Stomach (tissue), 8 donors: ENCODE measurements at regions not wholly inside any gene's neighbourhood (a gene's known extent, or its start where the extent isn't known, plus 50 kb on each side); places are given as distances from the start of the nearest gene placed in this dataset.

Source experiments
- DNase-seq, 2 donors: peaks; one replicate each; pipeline versions ENCODE4 v3.0.0 to v3.0.0-alpha.2; 2013 to 2019
- H3K27ac ChIP-seq, 5 donors: fragments of 200-600 bp in 4 of 5; sonication (generic) in 4 of 5; one replicate each; pipeline ENCODE4 v1.5.1; 2013 to 2019; ENCODE audit warnings: mild to moderate bottlenecking in 1 of 5, moderate library complexity in 1 of 5
- H3K27me3 ChIP-seq, 3 donors: fragments of 200-600 bp; sonication (generic); one replicate each; pipeline ENCODE4 v1.5.1; 2017 to 2019; ENCODE audit warnings: mixed run types in 1 of 3
- H3K36me3 ChIP-seq, 4 donors: fragments of 200-600 bp; sonication (generic); 1 replicate in 3 of 4; 2 replicates in 1 of 4; pipeline ENCODE4 v1.5.1; 2016 to 2019
- H3K4me1 ChIP-seq, 4 donors: fragments of 200-600 bp; sonication (generic); one replicate each; pipeline ENCODE4 v1.5.1; 2016 to 2019
- H3K4me3 ChIP-seq, 4 donors: fragments of 200-600 bp; sonication (generic) in 3 of 4; one replicate each; pipeline ENCODE4 v1.5.1; 2016 to 2019; ENCODE audit warnings: mild to moderate bottlenecking in 1 of 4
- H3K9me3 ChIP-seq, 4 donors: fragments of 200-600 bp; sonication (generic); one replicate each; pipeline ENCODE4 v1.5.1; 2016 to 2019
- EP300 ChIP-seq: sonication (generic); formaldehyde crosslinking; IDR thresholded peaks from one replicate; pipeline ENCODE4 v1.6.1; 2017; ENCODE audit warnings: antibody characterized with exemption
- POLR2A ChIP-seq, 4 donors: fragments of 450-650 bp; IDR thresholded peaks; one replicate each; pipeline ENCODE4 v1.6.1; 2016; ENCODE audit warnings: antibody characterized with exemption in 4 of 4, control low read depth in 2 of 4, mild to moderate bottlenecking in 1 of 4, moderate library complexity in 1 of 4
- POLR2AphosphoS5 ChIP-seq, 3 donors: sonication (generic); formaldehyde crosslinking; IDR thresholded peaks; one replicate each; pipeline ENCODE4 v1.6.1; 2016; ENCODE audit warnings: antibody characterized with exemption in 3 of 3
- WGBS, 5 donors: extraction: QIAGEN DNeasy Blood & Tissue Kit in 3 of 5; methylation state at CpG; one replicate each; pipeline versions ENCODE4 v1.1.5 to v1.1.7; 2013 to 2018; 5-methylcytosine and 5-hydroxymethylcytosine counted together
- intact Hi-C: fragments of 100-400 bp; cut with DNase I; formaldehyde crosslinking; loops from one replicate; pipeline ENCODE4 v1.15.1; 2023; ENCODE audit warnings: low total_unique reads
- TF ChIP-seq, protein P1 (sequence below), 7 experiments: fragments of 450-650 bp in 4 of 7; fragments of 200-600 bp in 3 of 7; sonication (generic) in 3 of 7; IDR thresholded peaks; one replicate each; pipeline ENCODE4 v1.5.1; 2016 to 2019; ENCODE audit warnings: antibody characterized with exemption in 7 of 7, control low read depth in 2 of 7, mild to moderate bottlenecking in 1 of 7
- donor health status: healthy with polysubstance abuse.
- donor health status: Bipolar disorder and iron deficiency.
- donor health status: healthy.

DNA sequence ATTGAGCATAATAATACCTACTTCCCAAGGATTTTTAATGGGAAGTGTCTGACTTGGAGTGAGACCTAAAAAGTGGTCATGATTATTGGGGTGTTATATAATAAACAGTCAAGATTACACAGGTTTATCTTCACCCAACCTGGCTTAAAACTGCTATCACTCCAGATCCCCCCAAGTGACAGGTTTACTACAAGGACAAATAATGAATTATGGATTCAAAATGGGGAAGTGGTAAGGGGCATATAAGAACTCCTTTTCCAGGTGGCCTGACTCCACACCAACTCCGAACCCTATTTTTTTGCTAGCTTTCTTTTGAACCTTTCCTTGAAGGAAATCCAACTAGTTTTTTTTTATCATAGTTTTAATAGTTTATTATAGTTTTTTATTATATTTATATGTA is 663.0 kb upstream of the FANCL start:
- intact Hi-C loops: no loop called here
- no peaks in the 10 kb centered on the region for H3K36me3 ChIP-seq
- WGBS, 5 donors: 84 to 94% (median 92%) methylated on average over 1 of the region's 1 CpG
- H3K4me1 ChIP-seq: peaks cover 0 to 6% (median 0%) of the 10 kb centered on the region in 4 donors
- H3K9me3 ChIP-seq: no peaks in the 10 kb centered on the region
- H3K27me3 ChIP-seq: no peaks in the 10 kb centered on the region
- no peak overlapping the region for H3K27ac ChIP-seq
- DNase-seq: no peak
- TF ChIP-seq POLR2AphosphoS5 (IDR thresholded peaks at IDR 0.05): no peak
- TF ChIP-seq, protein P1, sequence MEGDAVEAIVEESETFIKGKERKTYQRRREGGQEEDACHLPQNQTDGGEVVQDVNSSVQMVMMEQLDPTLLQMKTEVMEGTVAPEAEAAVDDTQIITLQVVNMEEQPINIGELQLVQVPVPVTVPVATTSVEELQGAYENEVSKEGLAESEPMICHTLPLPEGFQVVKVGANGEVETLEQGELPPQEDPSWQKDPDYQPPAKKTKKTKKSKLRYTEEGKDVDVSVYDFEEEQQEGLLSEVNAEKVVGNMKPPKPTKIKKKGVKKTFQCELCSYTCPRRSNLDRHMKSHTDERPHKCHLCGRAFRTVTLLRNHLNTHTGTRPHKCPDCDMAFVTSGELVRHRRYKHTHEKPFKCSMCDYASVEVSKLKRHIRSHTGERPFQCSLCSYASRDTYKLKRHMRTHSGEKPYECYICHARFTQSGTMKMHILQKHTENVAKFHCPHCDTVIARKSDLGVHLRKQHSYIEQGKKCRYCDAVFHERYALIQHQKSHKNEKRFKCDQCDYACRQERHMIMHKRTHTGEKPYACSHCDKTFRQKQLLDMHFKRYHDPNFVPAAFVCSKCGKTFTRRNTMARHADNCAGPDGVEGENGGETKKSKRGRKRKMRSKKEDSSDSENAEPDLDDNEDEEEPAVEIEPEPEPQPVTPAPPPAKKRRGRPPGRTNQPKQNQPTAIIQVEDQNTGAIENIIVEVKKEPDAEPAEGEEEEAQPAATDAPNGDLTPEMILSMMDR (IDR thresholded peaks at IDR 0.05): no peak
- no peak for TF ChIP-seq EP300
- no peak for TF ChIP-seq POLR2A (IDR thresholded peaks at IDR 0.05)
- H3K4me3 ChIP-seq: no peak overlapping the region

DNA sequence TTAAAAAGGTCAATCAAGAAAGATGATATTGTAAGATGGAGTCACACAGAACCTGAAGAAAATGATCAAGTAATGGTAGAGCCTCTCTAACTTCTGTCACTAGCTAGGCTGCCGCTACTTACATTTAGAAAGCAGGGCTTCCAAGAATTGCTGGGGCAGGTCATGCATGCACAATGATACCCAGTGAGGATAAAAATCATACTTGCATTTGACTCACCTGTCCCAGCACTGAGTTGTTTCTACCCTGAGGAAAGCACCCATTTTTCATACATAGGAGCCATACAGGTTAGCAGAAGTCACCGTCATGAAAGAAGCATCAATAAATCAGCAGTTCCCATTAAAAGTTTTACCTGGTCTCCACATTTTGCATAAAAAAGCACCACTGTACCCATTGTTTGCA is 662.3 kb upstream of the FANCL start:
- no peak for TF ChIP-seq POLR2AphosphoS5 (IDR thresholded peaks at IDR 0.05)
- Histone ChIP-seq H3K27me3 (no peaks in the 10 kb centered on the region), H3K36me3 (no peaks in the 10 kb centered on the region), H3K4me1 (peaks cover 0 to 6% (median 0%) of the 10 kb centered on the region in 4 donors), H3K9me3 (no peaks in the 10 kb centered on the region), H3K27ac (no peak overlapping the region), H3K4me3 (no peak overlapping the region)
- 66 to 87% (median 73%) methylated on average over 2 of the region's 2 CpGs for WGBS, 5 donors
- intact Hi-C loops: no loop called here
- no peak for DNase-seq

DNA sequence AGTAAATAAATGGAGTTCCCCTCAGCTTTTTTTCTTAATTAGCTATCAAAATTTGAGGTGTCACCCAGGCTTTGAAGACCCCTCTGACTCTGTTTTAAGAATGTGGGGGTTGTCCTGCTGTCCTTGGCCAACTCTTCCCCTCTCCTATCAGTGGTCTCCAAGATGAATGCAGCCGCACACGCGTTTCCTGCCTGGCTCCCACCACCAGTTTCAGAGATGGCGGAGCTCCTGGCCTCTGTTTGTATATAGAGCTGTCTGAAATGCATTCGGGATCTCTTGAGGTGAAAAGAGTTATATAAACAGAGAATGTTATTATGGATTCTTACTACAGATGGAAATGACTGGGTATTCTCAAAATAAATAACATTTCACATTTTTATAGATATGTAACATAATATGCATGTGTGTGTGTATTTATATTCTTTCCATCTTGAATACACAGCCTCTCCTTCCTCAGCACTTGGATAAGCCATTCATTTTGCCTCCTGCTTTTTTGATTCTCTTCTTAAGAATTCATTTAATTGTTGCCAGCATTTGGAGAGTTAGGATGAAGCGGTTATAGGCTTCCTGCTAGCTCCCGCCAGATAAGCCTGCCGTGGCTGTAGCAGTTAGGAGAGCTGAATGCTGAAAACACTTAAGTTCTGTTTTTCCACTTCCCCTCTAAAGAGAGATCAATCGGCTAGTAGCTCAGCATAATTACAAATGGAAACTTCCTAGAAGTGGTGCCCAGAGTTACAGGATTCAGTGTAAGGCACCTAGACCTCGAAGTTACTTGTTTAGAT is 659.3 kb upstream of the FANCL start:
- H3K36me3 ChIP-seq: no peaks in the 10 kb centered on the region
- H3K9me3 ChIP-seq: no peaks in the 10 kb centered on the region
- DNase-seq: peak in 1 of 2 donors; percentile 21
- WGBS, 5 donors: 17 to 42% (median 33%) methylated on average over 10 of the region's 10 CpGs
- H3K4me3 ChIP-seq: no peak overlapping the region
- intact Hi-C loops: no loop called here
- H3K4me1 ChIP-seq: peaks cover 0 to 6% (median 0%) of the 10 kb centered on the region in 4 donors
- no peak overlapping the region for H3K27ac ChIP-seq
- TF ChIP-seq, protein P1 (IDR thresholded peaks at IDR 0.05): no peak
- H3K27me3 ChIP-seq: no peaks in the 10 kb centered on the region

DNA sequence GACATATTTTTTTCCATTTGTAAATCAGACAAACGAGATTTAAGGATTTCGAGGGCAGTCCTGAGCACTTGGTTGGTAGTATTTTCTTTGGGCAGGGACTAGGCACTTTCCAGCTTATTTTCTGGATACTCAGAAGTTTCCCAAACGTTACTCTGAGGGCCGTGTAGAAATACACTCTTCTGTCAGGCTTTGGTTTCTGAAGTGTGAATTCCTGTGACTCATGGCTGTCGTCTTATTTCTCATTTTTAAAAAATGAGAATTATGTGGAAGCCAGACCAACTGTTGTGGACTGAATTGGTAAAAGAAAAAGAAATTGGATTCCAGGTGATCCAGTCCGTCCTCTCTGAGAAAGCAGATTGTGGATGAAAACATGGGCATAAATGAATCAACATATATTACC is 658.6 kb upstream of the FANCL start:
- TF ChIP-seq POLR2A (IDR thresholded peaks at IDR 0.05) (no peak), EP300 (no peak), POLR2AphosphoS5 (IDR thresholded peaks at IDR 0.05) (no peak)
- TF ChIP-seq, protein P1 (IDR thresholded peaks at IDR 0.05): no peak
- H3K4me1 ChIP-seq: peaks cover 0 to 6% (median 0%) of the 10 kb centered on the region in 4 donors
- no peak overlapping the region for H3K27ac ChIP-seq
- intact Hi-C loops: no loop called here
- WGBS, 5 donors: 74 to 81% (median 77%) methylated on average over 6 of the region's 6 CpGs
- H3K36me3 ChIP-seq: no peaks in the 10 kb centered on the region
- DNase-seq: no peak
- H3K9me3 ChIP-seq: no peaks in the 10 kb centered on the region
- H3K4me3 ChIP-seq: no peak overlapping the region
- no peaks in the 10 kb centered on the region for H3K27me3 ChIP-seq

DNA sequence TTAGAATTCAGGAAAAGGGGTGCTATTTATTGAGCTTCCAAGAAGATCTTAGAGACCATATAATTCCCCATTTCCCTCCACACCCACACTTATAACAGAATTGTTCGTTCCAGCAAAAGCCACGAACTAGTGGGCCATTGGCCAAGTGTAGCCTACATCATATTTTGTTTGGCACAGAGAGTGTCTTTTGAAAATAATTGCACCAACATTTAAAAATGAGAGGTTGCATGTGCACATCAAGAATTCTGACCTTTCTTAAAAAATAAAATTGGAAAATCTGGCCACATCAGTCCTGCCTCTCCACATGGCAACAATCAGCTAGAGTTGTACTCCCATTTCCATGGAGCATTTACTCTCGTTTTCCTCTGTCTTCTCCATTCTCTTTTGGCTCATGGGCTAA is 655.5 kb upstream of the FANCL start:
- peaks cover 0 to 6% (median 0%) of the 10 kb centered on the region in 4 donors for H3K4me1 ChIP-seq

More for the DNA sequence above, 655.5 kb upstream of the FANCL start:
- Histone ChIP-seq H3K4me3 (no peak overlapping the region), H3K27me3 (no peaks in the 10 kb centered on the region), H3K27ac (no peak overlapping the region), H3K9me3 (no peaks in the 10 kb centered on the region), H3K36me3 (no peaks in the 10 kb centered on the region)
- TF ChIP-seq POLR2A (IDR thresholded peaks at IDR 0.05): no peak
- TF ChIP-seq, protein P1 (IDR thresholded peaks at IDR 0.05): no peak
- TF ChIP-seq POLR2AphosphoS5 (IDR thresholded peaks at IDR 0.05): no peak
- no peak for TF ChIP-seq EP300
- peak in 1 of 2 donors; percentile 13 for DNase-seq
- intact Hi-C loops: no loop called here
- WGBS, 5 donors: 29 to 57% (median 46%) methylated on average over 3 of the region's 3 CpGs
